Activated CD8-positive, alpha-beta memory T cell treated with anti-CD3 and anti-CD28 coated beads for 1 hour (primary cell): ENCODE measurements at regions not wholly inside any gene's neighbourhood (a gene's known extent, or its start where the extent isn't known, plus 50 kb on each side); places are given as distances from the start of the nearest gene placed in this dataset.
"Not testable (repeated sequence)": the region's sequence is repeated elsewhere in the genome, so short reads cannot be mapped to it uniquely, and the experiment has no call there.

Experiments
- DNase-seq, 2 donors: peaks; one replicate each; pipeline ENCODE4 v3.0.0-alpha.2; 2020; ENCODE audit warnings: low read depth in 1 of 2; ENCODE audit errors: extremely low read depth in 1 of 2

- no peak for DNase-seq
These were observed 55.4 kb upstream of the KLF14 start for GRCh38 chr7:130789436-130789835.

- no peak for DNase-seq
These were observed 57.7 kb upstream of the KLF14 start for GRCh38 chr7:130791746-130792145.

GRCh38 chr7:130793855-130794618 lies 60.0 kb upstream of the KLF14 start:
- DNase-seq, result no peak

- no peak for DNase-seq
These were observed 60.6 kb upstream of the KLF14 start for GRCh38 chr7:130794619-130794922.

GRCh38 chr7:130796425-130796824 lies 62.4 kb upstream of the KLF14 start:
- DNase-seq, result not testable (repeated sequence)

GRCh38 chr7:130803127-130803526 lies 69.1 kb upstream of the KLF14 start:
- no peak for DNase-seq

- DNase-seq, result no peak
These were observed 70.2 kb upstream of the KLF14 start for GRCh38 chr7:130804220-130804619.

GRCh38 chr7:130812819-130813218 lies 78.8 kb upstream of the KLF14 start:
- not testable (repeated sequence) for DNase-seq

GRCh38 chr7:130814778-130815335 lies 80.8 kb upstream of the KLF14 start:
- no peak for DNase-seq

GRCh38 chr7:130818056-130818455 lies 84.0 kb upstream of the KLF14 start:
- DNase-seq, result no peak

GRCh38 chr7:130821864-130822263 lies 87.9 kb upstream of the KLF14 start:
- DNase-seq, result no peak

- no peak for DNase-seq
These were observed 88.6 kb upstream of the KLF14 start for GRCh38 chr7:130822642-130823041.

GRCh38 chr7:130823060-130823459 lies 89.1 kb upstream of the KLF14 start:
- no peak for DNase-seq

GRCh38 chr7:130825819-130826218 lies 91.8 kb upstream of the KLF14 start:
- no peak for DNase-seq

GRCh38 chr7:130829415-130829814 lies 95.4 kb upstream of the KLF14 start:
- DNase-seq, result no peak

GRCh38 chr7:130831322-130831721 lies 97.3 kb upstream of the KLF14 start:
- DNase-seq, result no peak

GRCh38 chr7:130831817-130832481 lies 97.9 kb upstream of the KLF14 start:
- DNase-seq, result no peak

- no peak for DNase-seq
These were observed 104.7 kb upstream of the KLF14 start for GRCh38 chr7:130838738-130839137.

- DNase-seq, result no peak
These were observed 106.6 kb upstream of the KLF14 start for GRCh38 chr7:130840599-130840998.

- no peak for DNase-seq
These were observed 107.4 kb upstream of the KLF14 start for GRCh38 chr7:130841416-130841815.

GRCh38 chr7:130843703-130844102 lies 109.7 kb upstream of the KLF14 start:
- DNase-seq, result no peak

GRCh38 chr7:130844811-130845580 lies 111.0 kb upstream of the KLF14 start:
- DNase-seq, result no peak
